Neural progenitor cell (in vitro differentiated cells): ENCODE measurements at regions not wholly inside any gene's neighbourhood (a gene's known extent, or its start where the extent isn't known, plus 50 kb on each side); places are given as distances from the start of the nearest gene placed in this dataset.

Source experiments
- EZH2 ChIP-seq: fragments of 200-600 bp; sonication (generic); IDR thresholded peaks from 2 replicates; pipeline ENCODE4 v1.6.1; 2017; ENCODE audit warnings: antibody characterized with exemption, mild to moderate bottlenecking, moderate library complexity
- EZH2phosphoT487 ChIP-seq: fragments of 200-600 bp; sonication (generic); IDR thresholded peaks from 2 replicates; pipeline ENCODE4 v1.6.1; 2017; ENCODE audit warnings: antibody characterized with exemption
- TF ChIP-seq, protein P1 (sequence below): fragments of 200-600 bp; sonication (generic); IDR thresholded peaks from 2 replicates; pipeline ENCODE4 v1.5.1; 2017; ENCODE audit warnings: antibody characterized with exemption, mild to moderate bottlenecking

DNA sequence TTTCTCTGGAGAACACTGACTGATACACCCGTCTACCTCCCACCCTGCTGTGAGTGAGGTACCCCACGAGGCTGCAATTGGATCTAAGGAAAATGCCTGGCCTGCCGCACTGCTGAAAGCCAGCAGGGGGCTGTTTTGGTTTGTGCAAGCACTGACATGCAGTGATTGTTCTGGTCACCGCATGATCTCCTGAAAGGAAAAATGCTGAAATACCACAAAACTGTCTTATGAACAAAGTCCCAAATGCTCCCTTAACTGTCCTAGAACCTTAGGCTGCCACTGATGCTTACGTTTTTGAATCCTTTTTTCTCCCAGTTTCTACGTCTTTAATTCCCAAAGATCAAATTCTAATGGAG, 132.7 kb downstream of the JCAD start:
- TF ChIP-seq, protein P1, sequence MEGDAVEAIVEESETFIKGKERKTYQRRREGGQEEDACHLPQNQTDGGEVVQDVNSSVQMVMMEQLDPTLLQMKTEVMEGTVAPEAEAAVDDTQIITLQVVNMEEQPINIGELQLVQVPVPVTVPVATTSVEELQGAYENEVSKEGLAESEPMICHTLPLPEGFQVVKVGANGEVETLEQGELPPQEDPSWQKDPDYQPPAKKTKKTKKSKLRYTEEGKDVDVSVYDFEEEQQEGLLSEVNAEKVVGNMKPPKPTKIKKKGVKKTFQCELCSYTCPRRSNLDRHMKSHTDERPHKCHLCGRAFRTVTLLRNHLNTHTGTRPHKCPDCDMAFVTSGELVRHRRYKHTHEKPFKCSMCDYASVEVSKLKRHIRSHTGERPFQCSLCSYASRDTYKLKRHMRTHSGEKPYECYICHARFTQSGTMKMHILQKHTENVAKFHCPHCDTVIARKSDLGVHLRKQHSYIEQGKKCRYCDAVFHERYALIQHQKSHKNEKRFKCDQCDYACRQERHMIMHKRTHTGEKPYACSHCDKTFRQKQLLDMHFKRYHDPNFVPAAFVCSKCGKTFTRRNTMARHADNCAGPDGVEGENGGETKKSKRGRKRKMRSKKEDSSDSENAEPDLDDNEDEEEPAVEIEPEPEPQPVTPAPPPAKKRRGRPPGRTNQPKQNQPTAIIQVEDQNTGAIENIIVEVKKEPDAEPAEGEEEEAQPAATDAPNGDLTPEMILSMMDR: peak; percentile 30
- TF ChIP-seq EZH2phosphoT487 (no peak), EZH2 (no peak)
